Left lung (tissue), 4 donors: ENCODE measurements at regions not wholly inside any gene's neighbourhood (a gene's known extent, or its start where the extent isn't known, plus 50 kb on each side); places are given as distances from the start of the nearest gene placed in this dataset.

Source experiments
- ATAC-seq: fragments of 200-7000 bp; cut with Tn5 transposase; one replicate; pipeline ENCODE4 v1.9.1; 2020; ENCODE audit warnings: moderate library complexity
- DNase-seq, 4 donors: peaks; one replicate each; pipeline ENCODE4 v3.0.0-alpha.2; 2013 to 2020
- H3K27ac ChIP-seq, 2 donors: fragments of 200-600 bp; sonication (generic) in 1 of 2; one replicate each; pipeline versions ENCODE4 v1.5.0 to v1.8.0; 2020 to 2021
- H3K27me3 ChIP-seq, 2 donors: fragments of 200-600 bp; sonication (generic) in 1 of 2; one replicate each; pipeline versions ENCODE4 v1.5.0 to v1.8.0; 2020 to 2021
- H3K36me3 ChIP-seq, 2 donors: fragments of 200-600 bp; sonication (generic) in 1 of 2; one replicate each; pipeline versions ENCODE4 v1.5.0 to v1.8.0; 2020 to 2021
- H3K4me1 ChIP-seq, 2 donors: fragments of 200-600 bp; one replicate each; pipeline ENCODE4 v1.8.0; 2021
- H3K4me3 ChIP-seq, 2 donors: fragments of 200-600 bp; sonication (generic) in 1 of 2; one replicate each; pipeline versions ENCODE4 v1.5.0 to v1.8.0; 2020 to 2021; ENCODE audit warnings: mild to moderate bottlenecking in 1 of 2
- H3K9me3 ChIP-seq, 2 donors: fragments of 200-600 bp; sonication (generic) in 1 of 2; one replicate each; pipeline versions ENCODE4 v1.5.0 to v1.8.0; 2020 to 2021
- CTCF ChIP-seq, 2 donors: fragments of 200-600 bp; sonication (generic) in 1 of 2; IDR thresholded peaks; one replicate each; pipeline versions ENCODE4 v1.5.0 to v1.8.0; 2021; ENCODE audit warnings: antibody characterized with exemption in 2 of 2
- intact Hi-C, 2 donors: fragments of 100-400 bp; cut with DNase I; formaldehyde crosslinking; loops; one replicate each; pipeline versions ENCODE4 v1.11.2 to v1.14.2; 2022
- donor health status: DM: no; HTN: yes; CAD: no.
- donor health status: DM: no; HTN: no; CAD: no.

GRCh38 chr10:52485462-52485861 is 171.4 kb downstream of the DKK1 start:
- no peak overlapping the region for H3K4me3 ChIP-seq
- no peak overlapping the region for H3K27ac ChIP-seq
- no peaks in the 10 kb centered on the region for H3K27me3 ChIP-seq
- DNase-seq: no peak
- intact Hi-C loops: loop anchor here in 1 of 2 donors (5.0 kb wide), 1 partner anchor 173 kb away; the partner anchor contains the start of gene DKK1
- H3K9me3 ChIP-seq: no peaks in the 10 kb centered on the region
- no peaks in the 10 kb centered on the region for H3K4me1 ChIP-seq
- no peaks in the 10 kb centered on the region for H3K36me3 ChIP-seq
- no peak for ATAC-seq
- no peak for TF ChIP-seq CTCF (IDR thresholded peaks at IDR 0.05)

DNA sequence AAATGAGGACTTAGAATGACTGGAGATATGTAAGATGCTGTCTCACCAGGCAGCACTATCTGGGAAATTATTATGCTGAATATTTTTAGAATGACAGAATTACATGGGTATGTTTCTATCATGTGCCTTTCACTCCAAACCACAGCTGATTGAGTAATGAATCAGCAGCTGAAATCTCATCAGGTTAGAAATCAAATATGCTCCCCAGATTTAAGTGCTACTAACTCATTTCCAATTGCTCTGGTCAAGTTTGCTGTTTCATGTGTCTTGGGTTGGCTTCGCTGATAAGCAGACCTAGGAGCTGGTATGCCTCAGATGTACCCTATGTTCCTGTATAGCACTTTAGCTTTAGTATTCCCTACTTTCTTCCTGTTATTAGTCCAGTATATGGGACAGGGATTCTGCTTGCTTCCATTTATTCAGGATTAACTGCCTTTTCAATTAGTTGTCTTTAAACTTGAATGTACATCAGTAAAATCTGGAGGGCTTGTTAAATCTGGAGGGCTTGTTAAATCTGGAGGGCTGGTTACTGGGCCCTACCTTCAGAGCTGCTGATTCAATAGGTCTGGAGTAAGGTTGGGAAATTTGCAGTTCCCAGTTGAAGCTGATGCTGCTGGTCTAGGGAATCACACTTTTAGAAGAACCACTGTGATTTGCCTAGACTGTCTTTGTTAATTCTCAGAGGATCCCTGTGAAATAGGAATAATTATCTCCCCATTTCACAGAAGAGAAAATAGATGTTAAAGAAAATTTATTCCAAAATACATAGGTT is 172.9 kb downstream of the DKK1 start:
- H3K27me3 ChIP-seq: no peaks in the 10 kb centered on the region
- DNase-seq (no peak), ATAC-seq (peak; percentile 69)
- H3K27ac ChIP-seq: no peak overlapping the region
- H3K36me3 ChIP-seq: no peaks in the 10 kb centered on the region
- no peaks in the 10 kb centered on the region for H3K9me3 ChIP-seq
- intact Hi-C loops: loop anchor here in 1 of 2 donors (5.0 kb wide), 1 partner anchor 175 kb away; the partner anchor contains the start of gene DKK1
- TF ChIP-seq CTCF (IDR thresholded peaks at IDR 0.05): no peak
- no peaks in the 10 kb centered on the region for H3K4me1 ChIP-seq
- H3K4me3 ChIP-seq: no peak overlapping the region

GRCh38 chr10:52488606-52489485 is 174.8 kb downstream of the DKK1 start:
- H3K4me1 ChIP-seq: no peaks in the 10 kb centered on the region
- TF ChIP-seq CTCF (IDR thresholded peaks at IDR 0.05): peak; percentile 12 to 62
- no peak overlapping the region for H3K27ac ChIP-seq
- no peaks in the 10 kb centered on the region for H3K36me3 ChIP-seq
- H3K4me3 ChIP-seq: no peak overlapping the region
- H3K27me3 ChIP-seq: no peaks in the 10 kb centered on the region
- intact Hi-C loops: loop anchor here in 1 of 2 donors (5.0 kb wide), 1 partner anchor 177 kb away; the partner anchor contains the start of gene DKK1
- DNase-seq (peak in 2 of 4 donors; percentile 24 to 48), ATAC-seq (peak; percentile 60)
- no peaks in the 10 kb centered on the region for H3K9me3 ChIP-seq

- ATAC-seq (no peak), DNase-seq (no peak)
- Histone ChIP-seq H3K36me3 (no peaks in the 10 kb centered on the region), H3K27me3 (no peaks in the 10 kb centered on the region), H3K4me1 (no peaks in the 10 kb centered on the region), H3K9me3 (no peaks in the 10 kb centered on the region), H3K27ac (no peak overlapping the region), H3K4me3 (no peak overlapping the region)
- no peak for TF ChIP-seq CTCF (IDR thresholded peaks at IDR 0.05)
- intact Hi-C loops: no loop called here
Observed at GRCh38 chr10:52491246-52491995, 177.3 kb downstream of the DKK1 start.
